ENCODE measurements at regions not wholly inside any gene's neighbourhood (a gene's known extent, or its start where the extent isn't known, plus 50 kb on each side); places are given as distances from the start of the nearest gene placed in this dataset.

GRCh38 chr6:43980004-43980795 is 147.1 kb downstream of the MRPL14 start:
- no peak for DNase-seq

- DNase-seq = no peak
These were observed 147.7 kb downstream of the MRPL14 start for GRCh38 chr6:43979525-43979924.

GRCh38 chr6:43978473-43979346 is 148.5 kb downstream of the MRPL14 start:
- no peak for DNase-seq

GRCh38 chr6:43977404-43978111 is 149.7 kb downstream of the MRPL14 start:
- DNase-seq = no peak

- no peak for DNase-seq
These were observed 150.4 kb downstream of the MRPL14 start for GRCh38 chr6:43976706-43977403.

GRCh38 chr6:43974643-43975230 is 152.5 kb downstream of the MRPL14 start:
- no peak for DNase-seq

- DNase-seq = no peak
These were observed 153.9 kb downstream of the MRPL14 start for GRCh38 chr6:43973357-43973756.

GRCh38 chr6:43972913-43973300 is 154.3 kb downstream of the MRPL14 start:
- no peak for DNase-seq

- no peak for DNase-seq
These were observed 154.9 kb downstream of the MRPL14 start for GRCh38 chr6:43972179-43972912.

GRCh38 chr6:43971776-43972126 is 155.5 kb downstream of the MRPL14 start:
- DNase-seq = no peak

GRCh38 chr6:43970913-43971775 is 156.1 kb downstream of the MRPL14 start:
- DNase-seq = no peak

- no peak for DNase-seq
These were observed 157.0 kb downstream of the MRPL14 start for GRCh38 chr6:43970068-43970912.

- DNase-seq = no peak
These were observed 157.9 kb downstream of the MRPL14 start for GRCh38 chr6:43969158-43969981.

GRCh38 chr6:43968110-43968965 is 158.9 kb downstream of the MRPL14 start:
- no peak for DNase-seq

GRCh38 chr6:43967719-43968091 is 159.5 kb downstream of the MRPL14 start:
- DNase-seq = no peak

GRCh38 chr6:43966853-43967718 is 160.2 kb downstream of the MRPL14 start:
- DNase-seq = no peak

GRCh38 chr6:43966374-43966658 is 160.9 kb downstream of the MRPL14 start:
- no peak for DNase-seq

All from stimulated activated CD4-positive, alpha-beta T cell treated with anti-CD3 and anti-CD28 coated beads, Interleukin-12 subunit alpha, Interleukin-12 subunit beta, amount 100 ng/mL, for 4 hours (primary cell).